Hepatocyte (in vitro differentiated cells): ENCODE measurements at regions not wholly inside any gene's neighbourhood (a gene's known extent, or its start where the extent isn't known, plus 50 kb on each side); places are given as distances from the start of the nearest gene placed in this dataset.
"Not testable (repeated sequence)": the region's sequence is repeated elsewhere in the genome, so short reads cannot be mapped to it uniquely, and the experiment has no call there.

Experiments used
- DNase-seq: peaks from one replicate; pipeline ENCODE4 v3.0.0-alpha.2; 2016; ENCODE audit warnings: low spot score
- H2AFZ ChIP-seq: fragments of 200-600 bp; sonication (generic); 2 replicates; pipeline ENCODE4 v1.6.0; 2016; ENCODE audit warnings: antibody characterized with exemption, mild to moderate bottlenecking
- H3K27ac ChIP-seq: fragments of 200-600 bp; sonication (generic); 2 replicates; pipeline ENCODE4 v1.5.1; 2016; ENCODE audit warnings: mild to moderate bottlenecking
- H3K27me3 ChIP-seq: fragments of 200-600 bp; sonication (generic); 2 replicates; pipeline ENCODE4 v1.6.1; 2016
- H3K36me3 ChIP-seq: fragments of 200-600 bp; sonication (generic); replicated peaks from 2 replicates; pipeline ENCODE4 v1.5.1; 2016; ENCODE audit warnings: low read depth; ENCODE audit not compliant: insufficient read depth
- H3K4me1 ChIP-seq: fragments of 200-600 bp; sonication (generic); 2 replicates; pipeline ENCODE4 v1.5.1; 2016; ENCODE audit warnings: mild to moderate bottlenecking, moderate library complexity; ENCODE audit not compliant: insufficient read depth
- H3K4me2 ChIP-seq: fragments of 200-600 bp; sonication (generic); 2 replicates; pipeline ENCODE4 v1.6.0; 2016
- H3K4me3 ChIP-seq: fragments of 200-600 bp; sonication (generic); 2 replicates; pipeline ENCODE4 v1.5.1; 2016; ENCODE audit warnings: mild to moderate bottlenecking
- H3K79me2 ChIP-seq: fragments of 200-600 bp; sonication (generic); 2 replicates; pipeline ENCODE4 v1.6.0; 2017; ENCODE audit warnings: mild to moderate bottlenecking
- H3K9me2 ChIP-seq: fragments of 200-600 bp; sonication (generic); replicated peaks from 2 replicates; pipeline ENCODE4 v1.6.0; 2017; ENCODE audit warnings: mild to moderate bottlenecking; ENCODE audit not compliant: insufficient read depth
- H3K9me3 ChIP-seq: fragments of 200-600 bp; sonication (generic); 2 replicates; pipeline ENCODE4 v1.5.1; 2016; ENCODE audit warnings: low read depth, mild to moderate bottlenecking
- H4K20me1 ChIP-seq: fragments of 200-600 bp; sonication (generic); 2 replicates; pipeline ENCODE4 v1.6.0; 2016; ENCODE audit warnings: mild to moderate bottlenecking; ENCODE audit not compliant: insufficient read depth, poor library complexity, severe bottlenecking
- WGBS: methylation state at CpG from one replicate; pipeline ENCODE4 v1.1.6; 2016; ENCODE audit warnings: low lambda C conversion rate; ENCODE audit errors: missing lambda C conversion rate; 5-methylcytosine and 5-hydroxymethylcytosine counted together
- TF ChIP-seq, protein P1 (sequence below): fragments of 200-600 bp; sonication (generic); IDR thresholded peaks from 2 replicates; pipeline ENCODE4 v1.5.1; 2016; ENCODE audit warnings: antibody characterized with exemption, mild to moderate bottlenecking; ENCODE audit not compliant: poor library complexity

DNA sequence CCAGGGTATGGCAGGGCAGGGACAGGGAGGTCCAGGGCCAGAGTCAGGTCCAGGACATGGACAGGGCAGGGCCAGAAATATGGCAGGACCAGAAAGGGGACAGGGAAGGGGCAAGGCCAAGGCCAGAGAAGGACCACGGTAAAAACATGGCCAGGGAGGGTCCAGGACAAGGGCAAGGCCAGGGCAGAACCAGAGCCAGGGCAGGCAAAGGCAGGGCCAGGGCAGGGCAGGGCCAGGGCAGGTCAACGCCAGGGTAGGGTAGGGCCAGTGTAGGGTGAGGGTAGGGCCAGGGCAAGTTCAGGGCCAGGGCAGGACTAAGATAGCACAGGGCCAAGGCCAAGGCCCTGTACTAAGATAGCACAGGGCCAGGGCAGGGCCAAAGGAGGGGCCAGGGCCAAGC is 408.3 kb downstream of the ZNF33B start:
- not testable (repeated sequence) for H4K20me1 ChIP-seq, H2AFZ ChIP-seq, H3K27me3 ChIP-seq, H3K4me2 ChIP-seq, DNase-seq, H3K4me1 ChIP-seq, H3K9me2 ChIP-seq, H3K9me3 ChIP-seq, H3K4me3 ChIP-seq, H3K79me2 ChIP-seq, H3K27ac ChIP-seq, H3K36me3 ChIP-seq
- WGBS: 14% methylated on average over 1 of the region's 2 CpGs

GRCh38 chr10:42227859-42228258 is 410.5 kb downstream of the ZNF33B start:
- not testable (repeated sequence) for H3K27me3 ChIP-seq, H2AFZ ChIP-seq, H3K4me3 ChIP-seq, DNase-seq, H3K4me1 ChIP-seq, H4K20me1 ChIP-seq, H3K36me3 ChIP-seq, H3K27ac ChIP-seq, H3K79me2 ChIP-seq, H3K9me3 ChIP-seq, H3K4me2 ChIP-seq, H3K9me2 ChIP-seq

GRCh38 chr10:42193588-42193987 is 444.8 kb downstream of the ZNF33B start:
- 42% methylated on average over 3 of the region's 3 CpGs for WGBS

GRCh38 chr10:42192450-42192849 is 445.9 kb downstream of the ZNF33B start:
- H3K9me2 ChIP-seq, H3K9me3 ChIP-seq, H3K4me3 ChIP-seq, H2AFZ ChIP-seq, H3K27me3 ChIP-seq, DNase-seq, H4K20me1 ChIP-seq, H3K4me2 ChIP-seq, H3K79me2 ChIP-seq, H3K36me3 ChIP-seq, H3K4me1 ChIP-seq, H3K27ac ChIP-seq: not testable (repeated sequence)
- TF ChIP-seq, protein P1, sequence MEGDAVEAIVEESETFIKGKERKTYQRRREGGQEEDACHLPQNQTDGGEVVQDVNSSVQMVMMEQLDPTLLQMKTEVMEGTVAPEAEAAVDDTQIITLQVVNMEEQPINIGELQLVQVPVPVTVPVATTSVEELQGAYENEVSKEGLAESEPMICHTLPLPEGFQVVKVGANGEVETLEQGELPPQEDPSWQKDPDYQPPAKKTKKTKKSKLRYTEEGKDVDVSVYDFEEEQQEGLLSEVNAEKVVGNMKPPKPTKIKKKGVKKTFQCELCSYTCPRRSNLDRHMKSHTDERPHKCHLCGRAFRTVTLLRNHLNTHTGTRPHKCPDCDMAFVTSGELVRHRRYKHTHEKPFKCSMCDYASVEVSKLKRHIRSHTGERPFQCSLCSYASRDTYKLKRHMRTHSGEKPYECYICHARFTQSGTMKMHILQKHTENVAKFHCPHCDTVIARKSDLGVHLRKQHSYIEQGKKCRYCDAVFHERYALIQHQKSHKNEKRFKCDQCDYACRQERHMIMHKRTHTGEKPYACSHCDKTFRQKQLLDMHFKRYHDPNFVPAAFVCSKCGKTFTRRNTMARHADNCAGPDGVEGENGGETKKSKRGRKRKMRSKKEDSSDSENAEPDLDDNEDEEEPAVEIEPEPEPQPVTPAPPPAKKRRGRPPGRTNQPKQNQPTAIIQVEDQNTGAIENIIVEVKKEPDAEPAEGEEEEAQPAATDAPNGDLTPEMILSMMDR: peak; percentile 32
- 7% methylated on average over 4 of the region's 4 CpGs for WGBS

More at GRCh38 chr10:42193588-42193987, 444.8 kb downstream of the ZNF33B start:
- H3K9me3 ChIP-seq, H3K4me2 ChIP-seq, H3K4me3 ChIP-seq, H3K9me2 ChIP-seq, H3K79me2 ChIP-seq, H2AFZ ChIP-seq, H3K27ac ChIP-seq, H3K4me1 ChIP-seq, H4K20me1 ChIP-seq, DNase-seq, H3K27me3 ChIP-seq, H3K36me3 ChIP-seq: not testable (repeated sequence)

GRCh38 chr10:42187501-42188195 is 450.7 kb downstream of the ZNF33B start:
- not testable (repeated sequence) for H3K4me3 ChIP-seq, H3K4me1 ChIP-seq, DNase-seq, H3K4me2 ChIP-seq, H3K27me3 ChIP-seq, H3K9me3 ChIP-seq, H3K9me2 ChIP-seq, H3K36me3 ChIP-seq, H2AFZ ChIP-seq, H3K27ac ChIP-seq, H3K79me2 ChIP-seq, H4K20me1 ChIP-seq
- WGBS: 57% methylated on average over 6 of the region's 6 CpGs
